HG03175 (cell line): ENCODE measurements at regions not wholly inside any gene's neighbourhood (a gene's known extent, or its start where the extent isn't known, plus 50 kb on each side); places are given as distances from the start of the nearest gene placed in this dataset.

Experiments
- ATAC-seq: cut with Tn5 transposase; IDR thresholded peaks from one replicate; pipeline ENCODE4 v1.9.1; 2021; ENCODE audit warnings: mild to moderate bottlenecking, moderate library complexity; ENCODE audit not compliant: unreplicated experiment

GRCh38 chr2:128549094-128549493 is 230.4 kb upstream of the HS6ST1 start:
- ATAC-seq: no peak

- ATAC-seq: no peak
These were observed 231.1 kb upstream of the HS6ST1 start for GRCh38 chr2:128549646-128550260.

GRCh38 chr2:128550389-128550788 is 231.7 kb upstream of the HS6ST1 start:
- ATAC-seq: no peak

- no peak for ATAC-seq
These were observed 232.2 kb upstream of the HS6ST1 start for GRCh38 chr2:128550801-128551416.

- ATAC-seq: no peak
These were observed 232.8 kb upstream of the HS6ST1 start for GRCh38 chr2:128551435-128551834.

- ATAC-seq: no peak
These were observed 233.6 kb upstream of the HS6ST1 start for GRCh38 chr2:128552141-128552805.

- no peak for ATAC-seq
These were observed 234.3 kb upstream of the HS6ST1 start for GRCh38 chr2:128552806-128553551.

GRCh38 chr2:128554151-128554769 is 235.6 kb upstream of the HS6ST1 start:
- no peak for ATAC-seq

- no peak for ATAC-seq
These were observed 236.8 kb upstream of the HS6ST1 start for GRCh38 chr2:128555433-128555832.

- no peak for ATAC-seq
These were observed 237.4 kb upstream of the HS6ST1 start for GRCh38 chr2:128556089-128556488.

GRCh38 chr2:128556633-128557032 is 238.0 kb upstream of the HS6ST1 start:
- no peak for ATAC-seq

- no peak for ATAC-seq
These were observed 238.4 kb upstream of the HS6ST1 start for GRCh38 chr2:128557069-128557468.

GRCh38 chr2:128557831-128558241 is 239.2 kb upstream of the HS6ST1 start:
- no peak for ATAC-seq

- ATAC-seq: no peak
These were observed 239.8 kb upstream of the HS6ST1 start for GRCh38 chr2:128558441-128558840.

- ATAC-seq: no peak
These were observed 240.3 kb upstream of the HS6ST1 start for GRCh38 chr2:128558895-128559532.

GRCh38 chr2:128559533-128560515 is 241.2 kb upstream of the HS6ST1 start:
- no peak for ATAC-seq

- ATAC-seq: no peak
These were observed 242.1 kb upstream of the HS6ST1 start for GRCh38 chr2:128560718-128561117.

GRCh38 chr2:128562471-128563347 is 244.0 kb upstream of the HS6ST1 start:
- ATAC-seq: no peak

- no peak for ATAC-seq
These were observed 244.7 kb upstream of the HS6ST1 start for GRCh38 chr2:128563348-128563687.
